B cell (primary cell): ENCODE measurements at regions not wholly inside any gene's neighbourhood (a gene's known extent, or its start where the extent isn't known, plus 50 kb on each side); places are given as distances from the start of the nearest gene placed in this dataset.

Experiments used
- ATAC-seq: fragments of 200-7000 bp; cut with Tn5 transposase; one replicate; pipeline ENCODE4 v1.10.0; 2021; ENCODE audit warnings: low read depth, mild to moderate bottlenecking, moderate number of reproducible peaks, moderate library complexity
- CTCF ChIA-PET: fragments of 350-600 bp; sonication (Branson Sonifier 250); formaldehyde crosslinking; loops from one replicate; lab custom pipeline; 2021; ENCODE audit warnings: antibody characterized with exemption, inconsistent platforms; lab: Charles Lee
- POLR2A ChIA-PET: fragments of 350-600 bp; sonication (Branson Sonifier 250); formaldehyde crosslinking; loops from one replicate; lab custom pipeline; 2021; ENCODE audit warnings: antibody characterized with exemption; lab: Charles Lee
- DNase-seq: peaks from one replicate; pipeline ENCODE4 v3.0.0; 2013
- H2AFZ ChIP-seq: 2 replicates; pipeline ENCODE4 v1.6.1; 2012; ENCODE audit warnings: mild to moderate bottlenecking, low read depth, low read length; ENCODE audit not compliant: insufficient read depth, poor library complexity, severe bottlenecking
- H3K27ac ChIP-seq, 2 donors: 1 replicate in 1 of 2; 2 replicates in 1 of 2; pipeline ENCODE4 v1.5.1; 2012 to 2013; ENCODE audit warnings: low read length in 2 of 2, mild to moderate bottlenecking in 2 of 2, moderate library complexity in 1 of 2
- H3K27me3 ChIP-seq, 4 experiments: fragments of 200-600 bp in 1 of 4; sonication (generic) in 1 of 4; replicated peaks in 1 of 4; 1 replicate in 2 of 4; 2 replicates in 2 of 4; pipeline versions ENCODE4 v1.6.1 to v1.7.0; 2013 to 2016; ENCODE audit warnings: low read length in 3 of 4, mild to moderate bottlenecking in 2 of 4, mixed read lengths in 1 of 4, moderate library complexity in 1 of 4; ENCODE audit not compliant: insufficient read depth in 4 of 4, control insufficient read depth in 3 of 4; ENCODE audit errors: control extremely low read depth in 1 of 4
- H3K36me3 ChIP-seq, 2 experiments: replicated peaks in 1 of 2; 1 replicate in 1 of 2; 2 replicates in 1 of 2; pipeline versions ENCODE4 v1.6.1 to v1.7.1; 2013; ENCODE audit warnings: low read length in 1 of 2; ENCODE audit not compliant: insufficient read depth in 2 of 2, control insufficient read depth in 1 of 2; ENCODE audit errors: control extremely low read depth in 1 of 2, extremely low read depth in 1 of 2
- H3K4me1 ChIP-seq, 2 donors: fragments of 200-600 bp in 1 of 2; sonication (generic) in 1 of 2; 1 replicate in 1 of 2; 2 replicates in 1 of 2; pipeline versions ENCODE4 v1.5.1 to v1.6.1; 2013 to 2017; ENCODE audit warnings: low read length in 2 of 2; ENCODE audit not compliant: control insufficient read depth in 2 of 2, insufficient read depth in 2 of 2
- H3K4me2 ChIP-seq: replicated peaks from 2 replicates; pipeline ENCODE3; 2012; ENCODE audit warnings: mild to moderate bottlenecking, low read depth, low read length; ENCODE audit not compliant: poor library complexity, severe bottlenecking
- H3K4me3 ChIP-seq, 5 experiments: fragments of 200-600 bp in 1 of 5; sonication (generic) in 1 of 5; 1 replicate in 3 of 5; 2 replicates in 2 of 5; pipeline versions ENCODE4 v1.5.1 to v1.7.0; 2011 to 2016; ENCODE audit warnings: low read length in 4 of 5, mild to moderate bottlenecking in 4 of 5, low read depth in 2 of 5, control low read depth in 1 of 5, moderate library complexity in 1 of 5; ENCODE audit not compliant: insufficient read depth in 1 of 5; ENCODE audit errors: control extremely low read depth in 1 of 5, extremely low read depth in 1 of 5
- H3K79me2 ChIP-seq: fragments of 200-600 bp; sonication (generic); one replicate; pipeline ENCODE4 v1.6.0; 2016; ENCODE audit warnings: low read length; ENCODE audit not compliant: control insufficient read depth, insufficient read depth
- H3K9ac ChIP-seq: fragments of 200-600 bp; sonication (generic); 2 replicates; pipeline ENCODE4 v1.6.1; 2017; ENCODE audit warnings: mild to moderate bottlenecking, low read length, moderate library complexity
- H3K9me3 ChIP-seq, 3 donors: one replicate each; pipeline versions ENCODE4 v1.6.1 to v1.7.1; 2013; ENCODE audit warnings: low read length in 2 of 3; ENCODE audit not compliant: control insufficient read depth in 2 of 3, insufficient read depth in 1 of 3; ENCODE audit errors: control extremely low read depth in 1 of 3
- H4K20me1 ChIP-seq: 2 replicates; pipeline ENCODE4 v1.6.0; 2012; ENCODE audit warnings: mild to moderate bottlenecking, low read length; ENCODE audit not compliant: insufficient read depth, control insufficient read depth, poor library complexity, severe bottlenecking
- H3K27ac Mint-ChIP-seq: one replicate; pipeline ENCODE4 v1.8.0; 2021; ENCODE audit warnings: mixed read lengths
- H3K27me3 Mint-ChIP-seq: one replicate; pipeline ENCODE4 v1.8.0; 2021; ENCODE audit warnings: mixed read lengths
- H3K4me1 Mint-ChIP-seq: one replicate; pipeline ENCODE4 v1.8.0; 2021; ENCODE audit warnings: mixed read lengths
- H3K4me3 Mint-ChIP-seq: one replicate; pipeline ENCODE4 v1.8.0; 2021; ENCODE audit warnings: mixed read lengths
- H3K9me3 Mint-ChIP-seq: one replicate; pipeline ENCODE4 v1.8.0; 2022; ENCODE audit warnings: mixed read lengths; ENCODE audit not compliant: insufficient read depth
- CTCF ChIP-seq: fragments of 200-600 bp; IDR thresholded peaks from one replicate; pipeline ENCODE4 v1.8.0; 2022; ENCODE audit warnings: antibody characterized with exemption, mild to moderate bottlenecking
- EZH2 ChIP-seq: IDR thresholded peaks from 2 replicates; pipeline ENCODE4 v1.6.1; 2012; ENCODE audit warnings: borderline replicate concordance, low read depth, mild to moderate bottlenecking, moderate library complexity, low read length; ENCODE audit not compliant: insufficient read depth, poor library complexity, severe bottlenecking
- WGBS: methylation state at CpG from one replicate; pipeline ENCODE4 v1.1.5; 2013; ENCODE audit warnings: missing lambda C conversion rate; ENCODE audit not compliant: insufficient coverage; 5-methylcytosine and 5-hydroxymethylcytosine counted together
- intact Hi-C: fragments of 100-400 bp; cut with micrococcal nuclease; formaldehyde crosslinking; loops from one replicate; pipeline ENCODE4 v1.10.0; 2022

DNA sequence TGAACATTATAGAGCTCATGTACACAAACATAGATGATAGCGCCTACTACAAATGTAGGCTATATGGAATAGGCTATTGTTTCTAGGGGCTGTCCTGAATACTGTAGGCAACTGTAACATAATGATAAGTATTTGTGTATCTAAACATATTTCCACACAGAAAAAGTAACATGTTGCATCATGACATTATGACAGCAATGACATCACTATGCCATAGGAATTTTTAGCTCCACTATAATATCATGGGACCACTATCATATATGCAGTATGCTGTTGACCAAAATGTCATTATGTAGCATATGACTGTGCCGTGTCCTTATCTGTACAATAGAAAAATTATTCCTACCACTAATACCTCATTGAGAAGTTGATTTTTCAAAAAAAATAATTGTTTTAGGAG, 96.7 kb upstream of the SSTR1 start:
- DNase-seq (no peak), ATAC-seq (no peak)
- Histone ChIP-seq H4K20me1 (no peaks in the 10 kb centered on the region), H3K9ac (no peak overlapping the region), H3K27me3 (no peaks in the 10 kb centered on the region), H3K4me1 (no peaks in the 10 kb centered on the region), H3K27ac (no peak overlapping the region), H3K4me3 (no peak overlapping the region), H3K36me3 (no peaks in the 10 kb centered on the region), H3K4me2 (no peak overlapping the region), H2AFZ (no peak overlapping the region), H3K9me3 (peaks cover 0 to 3% (median 1%) of the 10 kb centered on the region in 3 donors), H3K79me2 (no peaks in the 10 kb centered on the region)
- no peaks in the 10 kb centered on the region for H3K27me3 Mint-ChIP-seq
- ChIA-PET CTCF (no interaction called here), POLR2A (no interaction called here)
- WGBS = no CpG with 5 or more reads among the region's 2 CpGs
- H3K9me3 Mint-ChIP-seq = peaks cover 6% of the 10 kb centered on the region
- intact Hi-C loops = no loop called here
- TF ChIP-seq CTCF = no peak
- TF ChIP-seq EZH2 = no peak
- no peak overlapping the region for H3K4me3 Mint-ChIP-seq
- H3K27ac Mint-ChIP-seq = no peak overlapping the region
- H3K4me1 Mint-ChIP-seq = no peaks in the 10 kb centered on the region

DNA sequence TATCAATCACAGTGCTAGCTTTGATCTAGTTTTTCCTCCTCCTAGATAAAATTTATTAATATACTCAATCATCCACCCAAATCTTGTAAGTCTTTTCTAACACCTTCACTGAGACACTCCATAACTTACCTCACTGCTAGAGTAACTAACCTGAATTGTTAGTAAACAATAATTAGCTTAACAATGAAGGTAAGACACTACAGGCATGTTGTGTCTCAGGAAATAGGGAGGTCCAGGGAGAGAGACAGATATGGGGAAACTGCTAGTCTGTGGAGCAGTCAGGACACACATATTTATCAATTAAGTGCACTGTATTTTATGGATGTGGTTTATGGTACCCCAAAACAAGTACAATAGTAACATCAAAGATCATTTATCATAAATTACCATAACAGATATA, 94.2 kb upstream of the SSTR1 start:
- Mint-ChIP-seq H3K4me3 (no peak overlapping the region), H3K27me3 (no peaks in the 10 kb centered on the region), H3K4me1 (no peaks in the 10 kb centered on the region), H3K27ac (no peak overlapping the region), H3K9me3 (no peaks in the 10 kb centered on the region)
- Histone ChIP-seq H4K20me1 (no peaks in the 10 kb centered on the region), H3K27me3 (no peaks in the 10 kb centered on the region), H3K9me3 (peaks cover 0 to 3% (median 2%) of the 10 kb centered on the region in 3 donors), H3K9ac (no peak overlapping the region), H2AFZ (no peak overlapping the region), H3K36me3 (no peaks in the 10 kb centered on the region), H3K27ac (no peak overlapping the region), H3K4me1 (no peaks in the 10 kb centered on the region), H3K4me3 (no peak overlapping the region), H3K79me2 (no peaks in the 10 kb centered on the region), H3K4me2 (no peak overlapping the region)
- POLR2A ChIA-PET = no interaction called here
- intact Hi-C loops = no loop called here
- ATAC-seq (no peak), DNase-seq (no peak)
- CTCF ChIA-PET = no interaction called here
- TF ChIP-seq CTCF (no peak), EZH2 (no peak)
